Nephron (organoid): ENCODE measurements at regions not wholly inside any gene's neighbourhood (a gene's known extent, or its start where the extent isn't known, plus 50 kb on each side); places are given as distances from the start of the nearest gene placed in this dataset.
A peak's percentile ranks its signal among the peaks of the same experiment; 100 is the strongest.

ENCODE experiments used
- H3K27ac Mint-ChIP-seq, 3 experiments: 2 replicates each; pipeline ENCODE4 v1.8.0; 2020; ENCODE audit warnings: mixed read lengths in 3 of 3, mild to moderate bottlenecking in 2 of 3, moderate library complexity in 1 of 3
- H3K27me3 Mint-ChIP-seq: 2 replicates; pipeline ENCODE4 v1.8.0; 2021; ENCODE audit warnings: low read depth, mild to moderate bottlenecking, moderate library complexity, mixed read lengths
- H3K36me3 Mint-ChIP-seq: 2 replicates; pipeline ENCODE4 v1.8.0; 2020; ENCODE audit warnings: low read depth, mixed read lengths
- H3K4me1 Mint-ChIP-seq: 2 replicates; pipeline ENCODE4 v1.8.0; 2020; ENCODE audit warnings: mixed read lengths
- H3K4me3 Mint-ChIP-seq, 3 experiments: 2 replicates each; pipeline ENCODE4 v1.8.0; 2020; ENCODE audit warnings: mild to moderate bottlenecking in 3 of 3, mixed read lengths in 3 of 3, moderate library complexity in 2 of 3
- H3K9me3 Mint-ChIP-seq: 2 replicates; pipeline ENCODE4 v1.8.0; 2020; ENCODE audit warnings: mixed read lengths
- TF ChIP-seq, protein P1 (sequence below), 3 experiments: fragments of 200-600 bp; sonication (generic); IDR thresholded peaks; one replicate each; pipeline ENCODE4 v1.5.0; 2021; ENCODE audit warnings: antibody characterized with exemption in 3 of 3; ENCODE audit not compliant: unreplicated experiment in 3 of 3

DNA sequence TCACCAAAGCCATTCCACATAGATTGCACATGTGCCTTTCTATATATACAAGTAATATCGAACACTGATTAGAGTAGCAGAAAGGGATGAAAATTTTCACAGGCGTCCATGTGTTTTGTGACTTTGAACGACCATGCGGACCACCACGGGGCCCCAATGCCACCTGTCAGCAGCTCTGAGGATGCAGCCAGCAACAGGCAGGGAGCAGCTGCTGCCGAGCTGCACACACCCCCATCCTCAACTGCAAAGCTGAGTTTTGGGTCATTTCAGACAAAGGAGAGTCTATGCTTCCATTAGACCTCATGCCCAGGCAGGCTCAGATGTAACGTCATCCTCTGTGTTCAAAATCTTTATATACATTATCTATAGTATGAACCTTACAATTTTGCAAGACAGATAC is 503.8 kb downstream of the IRX1 start:
- Mint-ChIP-seq H3K4me1 (peaks cover 52% of the 10 kb centered on the region), H3K27me3 (peaks cover 26% of the 10 kb centered on the region), H3K27ac (peak overlapping the region in 2 of 3 experiments; percentile 26 to 33), H3K9me3 (no peaks in the 10 kb centered on the region), H3K4me3 (no peak overlapping the region), H3K36me3 (no peaks in the 10 kb centered on the region)
- TF ChIP-seq, protein P1, sequence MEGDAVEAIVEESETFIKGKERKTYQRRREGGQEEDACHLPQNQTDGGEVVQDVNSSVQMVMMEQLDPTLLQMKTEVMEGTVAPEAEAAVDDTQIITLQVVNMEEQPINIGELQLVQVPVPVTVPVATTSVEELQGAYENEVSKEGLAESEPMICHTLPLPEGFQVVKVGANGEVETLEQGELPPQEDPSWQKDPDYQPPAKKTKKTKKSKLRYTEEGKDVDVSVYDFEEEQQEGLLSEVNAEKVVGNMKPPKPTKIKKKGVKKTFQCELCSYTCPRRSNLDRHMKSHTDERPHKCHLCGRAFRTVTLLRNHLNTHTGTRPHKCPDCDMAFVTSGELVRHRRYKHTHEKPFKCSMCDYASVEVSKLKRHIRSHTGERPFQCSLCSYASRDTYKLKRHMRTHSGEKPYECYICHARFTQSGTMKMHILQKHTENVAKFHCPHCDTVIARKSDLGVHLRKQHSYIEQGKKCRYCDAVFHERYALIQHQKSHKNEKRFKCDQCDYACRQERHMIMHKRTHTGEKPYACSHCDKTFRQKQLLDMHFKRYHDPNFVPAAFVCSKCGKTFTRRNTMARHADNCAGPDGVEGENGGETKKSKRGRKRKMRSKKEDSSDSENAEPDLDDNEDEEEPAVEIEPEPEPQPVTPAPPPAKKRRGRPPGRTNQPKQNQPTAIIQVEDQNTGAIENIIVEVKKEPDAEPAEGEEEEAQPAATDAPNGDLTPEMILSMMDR (IDR thresholded peaks at IDR 0.05; ENCODE audit: unreplicated experiment in 3 of 3) = no peak

DNA sequence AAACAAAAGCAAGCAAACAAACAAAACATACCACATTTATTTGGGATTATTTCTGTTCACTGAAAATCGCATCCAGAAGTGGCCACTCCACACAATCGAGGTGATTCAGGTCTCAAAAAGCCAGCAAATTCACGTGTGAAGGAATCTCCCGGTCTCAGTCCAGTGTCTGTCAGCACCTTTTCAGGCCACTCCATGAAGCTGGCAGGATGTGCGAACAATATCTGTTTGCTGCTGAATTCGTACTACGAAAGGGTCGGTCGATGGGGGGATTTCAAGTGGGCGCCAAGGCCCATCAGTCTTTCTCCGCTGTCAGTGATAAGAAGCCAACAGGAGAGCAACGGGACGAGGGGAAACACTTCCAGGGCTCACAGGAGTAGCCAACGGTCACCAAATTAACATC is 505.1 kb downstream of the IRX1 start:
- Mint-ChIP-seq H3K4me3 (no peak overlapping the region), H3K27me3 (peaks cover 30% of the 10 kb centered on the region), H3K4me1 (peaks cover 50% of the 10 kb centered on the region), H3K36me3 (no peaks in the 10 kb centered on the region), H3K27ac (no peak overlapping the region), H3K9me3 (no peaks in the 10 kb centered on the region)
- TF ChIP-seq, protein P1 (IDR thresholded peaks at IDR 0.05; ENCODE audit: unreplicated experiment in 3 of 3) = no peak

DNA sequence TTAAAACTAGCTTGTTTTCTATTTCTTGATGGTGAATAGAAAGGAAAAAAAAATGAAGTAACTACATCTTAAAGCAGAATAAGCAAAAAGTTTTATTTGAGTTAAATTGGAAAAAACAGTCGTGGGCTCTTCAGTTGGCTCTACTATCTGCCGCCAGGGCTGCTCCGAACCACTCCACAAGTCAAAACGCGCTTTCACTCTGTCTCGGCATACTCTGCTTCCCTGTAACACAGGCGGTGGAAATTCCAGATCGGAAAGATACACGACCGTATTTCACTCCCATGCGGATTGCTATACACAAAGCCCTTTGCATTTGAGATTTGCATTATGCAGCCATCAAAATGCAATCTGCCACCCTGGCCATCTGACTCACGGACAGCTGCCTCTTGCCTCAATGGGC is 505.6 kb downstream of the IRX1 start:
- H3K4me3 Mint-ChIP-seq = no peak overlapping the region
- H3K4me1 Mint-ChIP-seq = peaks cover 46% of the 10 kb centered on the region
- TF ChIP-seq, protein P1 (IDR thresholded peaks at IDR 0.05; ENCODE audit: unreplicated experiment in 3 of 3) = no peak
- no peaks in the 10 kb centered on the region for H3K36me3 Mint-ChIP-seq
- H3K9me3 Mint-ChIP-seq = no peaks in the 10 kb centered on the region
- H3K27me3 Mint-ChIP-seq = peaks cover 30% of the 10 kb centered on the region
- no peak overlapping the region for H3K27ac Mint-ChIP-seq

DNA sequence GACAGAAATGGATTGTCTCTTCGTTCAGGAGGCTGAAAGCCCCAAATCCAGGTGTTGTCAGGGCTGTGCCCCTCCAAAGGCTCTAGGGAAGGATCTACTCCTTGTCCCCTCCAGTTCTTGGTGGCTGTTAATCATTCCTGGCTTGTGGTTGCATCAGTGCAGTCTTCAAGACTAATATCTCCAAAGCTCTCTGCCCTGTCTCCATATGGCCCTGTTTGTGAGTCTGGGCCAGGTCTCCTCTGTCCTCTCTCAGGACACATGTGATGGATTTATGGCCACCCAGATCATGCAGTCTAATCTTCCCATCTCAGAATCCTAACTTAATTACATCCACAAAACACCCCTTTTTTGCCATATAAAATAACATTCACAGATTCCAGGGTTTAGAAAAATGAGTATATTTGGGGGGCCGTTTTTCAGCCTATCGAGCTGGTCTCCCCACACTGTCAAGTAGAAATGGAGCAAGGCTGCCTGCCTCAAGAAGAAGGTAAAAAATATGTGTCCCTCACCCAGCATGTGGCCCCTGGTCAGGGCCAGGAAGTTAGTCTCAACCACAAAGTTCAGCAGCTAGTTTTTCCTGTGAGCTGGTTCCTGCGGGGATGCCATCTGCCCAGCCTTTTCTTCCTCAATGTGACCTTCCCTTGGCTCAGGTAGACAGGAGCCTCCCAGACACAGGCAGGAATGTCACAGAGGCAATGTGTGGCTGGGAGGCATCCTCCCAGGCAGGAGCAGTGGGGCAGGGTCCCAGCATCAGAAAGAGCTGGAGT is 509.4 kb downstream of the IRX1 start:
- Mint-ChIP-seq H3K27me3 (peaks cover 20% of the 10 kb centered on the region), H3K9me3 (no peaks in the 10 kb centered on the region), H3K4me1 (peaks cover 32% of the 10 kb centered on the region), H3K27ac (no peak overlapping the region), H3K36me3 (no peaks in the 10 kb centered on the region), H3K4me3 (no peak overlapping the region)
- TF ChIP-seq, protein P1 (IDR thresholded peaks at IDR 0.05; ENCODE audit: unreplicated experiment in 3 of 3) = no peak

DNA sequence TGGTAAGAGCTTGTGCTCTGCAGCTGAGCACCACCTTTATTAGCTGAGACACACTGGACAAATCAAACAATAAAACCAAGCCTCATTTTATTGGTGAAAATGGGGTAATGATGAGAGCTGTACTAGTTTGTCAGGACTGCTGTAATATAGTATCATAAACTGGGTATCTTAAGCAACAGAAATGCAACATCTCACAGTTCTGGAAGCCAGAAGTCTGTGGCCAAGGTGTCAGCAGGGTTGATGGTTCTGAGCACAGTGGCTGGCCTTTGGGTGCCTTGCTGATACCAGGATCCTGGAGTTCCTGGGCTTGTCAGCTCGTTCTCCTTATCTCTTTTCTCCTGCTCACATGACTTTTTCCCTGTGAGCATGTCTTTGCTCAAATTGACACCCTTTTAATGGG is 513.1 kb downstream of the IRX1 start:
- peaks cover 15% of the 10 kb centered on the region for H3K4me1 Mint-ChIP-seq
- peaks cover 10% of the 10 kb centered on the region for H3K27me3 Mint-ChIP-seq
- H3K27ac Mint-ChIP-seq = no peak overlapping the region
- no peaks in the 10 kb centered on the region for H3K9me3 Mint-ChIP-seq
- TF ChIP-seq, protein P1 (IDR thresholded peaks at IDR 0.05; ENCODE audit: unreplicated experiment in 3 of 3) = no peak
- H3K36me3 Mint-ChIP-seq = no peaks in the 10 kb centered on the region
- H3K4me3 Mint-ChIP-seq = no peak overlapping the region

DNA sequence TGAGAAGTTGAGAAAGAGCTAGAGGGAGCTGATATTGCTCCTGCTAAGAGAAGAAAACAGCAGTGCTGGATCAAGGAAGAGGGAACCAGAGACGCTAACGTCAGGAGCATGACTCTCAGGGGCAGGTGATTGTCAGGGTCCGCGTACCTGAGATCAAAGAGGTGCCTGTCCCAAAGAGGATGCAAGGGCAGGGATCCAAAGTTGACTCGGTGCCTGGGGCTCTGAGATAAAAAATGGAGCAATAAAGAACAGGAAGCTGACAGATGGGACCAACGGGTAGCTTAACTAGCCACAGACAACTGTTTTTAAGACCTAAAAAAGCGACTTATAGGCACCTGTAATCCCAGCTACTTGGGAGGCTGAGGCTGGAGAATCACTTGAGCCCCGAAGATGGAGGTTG is 517.8 kb downstream of the IRX1 start:
- Mint-ChIP-seq H3K4me3 (no peak overlapping the region), H3K27ac (no peak overlapping the region), H3K27me3 (peaks cover 4% of the 10 kb centered on the region), H3K4me1 (peaks cover 10% of the 10 kb centered on the region), H3K36me3 (no peaks in the 10 kb centered on the region), H3K9me3 (no peaks in the 10 kb centered on the region)
- TF ChIP-seq, protein P1 (IDR thresholded peaks at IDR 0.05; ENCODE audit: unreplicated experiment in 3 of 3) = no peak
